OCI-LY1 (cell line): ENCODE measurements at regions not wholly inside any gene's neighbourhood (a gene's known extent, or its start where the extent isn't known, plus 50 kb on each side); places are given as distances from the start of the nearest gene placed in this dataset.

Source experiments
- CTCF ChIP-seq: fragments of 200-600 bp; sonication (generic), shearing (Covaris generic); IDR thresholded peaks from 2 replicates; pipeline ENCODE4 v1.5.1; 2017; ENCODE audit warnings: mild to moderate bottlenecking, antibody characterized with exemption, low read length, moderate library complexity, mixed read lengths
- EZH2 ChIP-seq: fragments of 200-600 bp; sonication (generic), shearing (Covaris generic); IDR thresholded peaks from 2 replicates; pipeline ENCODE4 v1.8.0; 2017; ENCODE audit warnings: borderline replicate concordance, mixed run types, mild to moderate bottlenecking, antibody characterized with exemption, low read length, moderate library complexity, mixed read lengths

DNA sequence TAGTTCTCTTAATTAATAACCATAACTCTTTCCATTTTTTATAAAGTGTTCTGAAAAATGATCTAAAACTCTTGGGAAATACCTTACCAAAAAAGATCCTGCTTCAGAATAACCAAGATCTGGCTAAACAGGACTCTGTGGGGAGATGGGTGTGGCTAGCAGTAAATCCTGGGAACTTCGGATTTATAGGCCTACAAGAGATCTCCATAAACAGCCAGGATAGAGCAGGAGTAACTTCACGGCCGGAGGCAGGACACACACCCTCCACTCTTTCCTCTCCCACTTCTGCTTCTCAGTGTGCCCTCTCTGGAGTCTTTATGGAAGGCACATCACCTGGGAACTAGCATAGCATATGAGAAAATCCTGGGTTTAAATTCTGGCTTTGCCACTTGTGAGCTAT lies 309.4 kb upstream of the SOX2 start:
- no peak for TF ChIP-seq CTCF
- no peak for TF ChIP-seq EZH2
